ENCODE measurements at regions not wholly inside any gene's neighbourhood (a gene's known extent, or its start where the extent isn't known, plus 50 kb on each side); places are given as distances from the start of the nearest gene placed in this dataset.

DNA sequence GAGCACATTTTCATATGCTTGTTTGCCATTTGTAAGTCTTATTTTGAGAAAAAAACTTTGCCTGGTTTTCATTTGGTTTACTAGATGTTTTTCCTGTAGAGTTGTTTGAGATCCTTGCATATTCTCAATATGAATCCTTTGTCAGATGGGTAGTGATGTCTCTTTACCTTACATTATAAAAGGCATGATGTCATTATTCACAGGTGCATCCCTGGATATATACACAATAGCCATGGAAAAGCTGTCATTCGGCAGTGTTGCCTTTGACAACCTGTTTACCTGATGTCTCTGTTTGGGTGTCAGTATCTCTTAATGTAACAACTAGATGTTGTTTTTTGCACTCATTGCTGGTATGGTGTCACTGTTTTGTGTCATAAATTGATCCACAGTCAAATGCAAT is 58.8 kb upstream of the MAL start:
- TF ChIP-seq EZH2 (IDR thresholded peaks at IDR 0.05; ENCODE audit: insufficient read depth, poor library complexity, severe bottlenecking) (no peak), EZH2phosphoT487 (IDR thresholded peaks at IDR 0.05; ENCODE audit: insufficient read depth, low read depth) (no peak)
